NCI-H510A (cell line): ENCODE measurements at regions not wholly inside any gene's neighbourhood (a gene's known extent, or its start where the extent isn't known, plus 50 kb on each side); places are given as distances from the start of the nearest gene placed in this dataset.
"Not testable (repeated sequence)": the region's sequence is repeated elsewhere in the genome, so short reads cannot be mapped to it uniquely, and the experiment has no call there.

ENCODE experiments used
- DNase-seq: peaks from one replicate; lab custom pipeline; 2025; lab: John Stamatoyannopoulos, UW

GRCh38 chr10:108966411-108966810, 956.9 kb downstream of the XPNPEP1 start:
- no peak for DNase-seq

- DNase-seq, result no peak
Observed at GRCh38 chr10:108966005-108966404, 957.3 kb downstream of the XPNPEP1 start.

- no peak for DNase-seq
Observed at GRCh38 chr10:108962172-108962571, 961.1 kb downstream of the XPNPEP1 start.

GRCh38 chr10:108957681-108958080, 965.6 kb downstream of the XPNPEP1 start:
- no peak for DNase-seq

- no peak for DNase-seq
Observed at GRCh38 chr10:108956149-108956548, 967.2 kb downstream of the XPNPEP1 start.

GRCh38 chr10:108920029-108920428, 1003.3 kb downstream of the XPNPEP1 start:
- not testable (repeated sequence) for DNase-seq

GRCh38 chr10:108913300-108913699, 1010.0 kb downstream of the XPNPEP1 start:
- DNase-seq, result no peak

- DNase-seq, result no peak
Observed at GRCh38 chr10:108911814-108912541, 1011.3 kb downstream of the XPNPEP1 start.

- DNase-seq, result no peak
Observed at GRCh38 chr10:108908096-108908495, 1015.2 kb downstream of the XPNPEP1 start.

GRCh38 chr10:108905821-108906220, 1017.5 kb downstream of the XPNPEP1 start:
- DNase-seq, result no peak

GRCh38 chr10:108905171-108905570, 1018.1 kb downstream of the XPNPEP1 start:
- DNase-seq, result no peak

GRCh38 chr10:108904163-108904838, 1019.0 kb downstream of the XPNPEP1 start:
- DNase-seq, result no peak

- DNase-seq, result no peak
Observed at GRCh38 chr10:108902619-108903285, 1020.6 kb downstream of the XPNPEP1 start.

- DNase-seq, result no peak
Observed at GRCh38 chr10:108901781-108902618, 1021.3 kb downstream of the XPNPEP1 start.

GRCh38 chr10:108899670-108900069, 1023.6 kb downstream of the XPNPEP1 start:
- no peak for DNase-seq

- no peak for DNase-seq
Observed at GRCh38 chr10:108894402-108895301, 1028.7 kb downstream of the XPNPEP1 start.

- DNase-seq, result no peak
Observed at GRCh38 chr10:108877095-108877561, 1046.2 kb downstream of the XPNPEP1 start.

- DNase-seq, result no peak
Observed at GRCh38 chr10:108872854-108873253, 1050.5 kb downstream of the XPNPEP1 start.

- no peak for DNase-seq
Observed at GRCh38 chr10:108868881-108869280, 1054.4 kb downstream of the XPNPEP1 start.

- DNase-seq, result no peak
Observed at GRCh38 chr10:108862676-108863350, 1060.5 kb downstream of the XPNPEP1 start.
